Stomach smooth muscle (tissue), 2 donors: ENCODE measurements at regions not wholly inside any gene's neighbourhood (a gene's known extent, or its start where the extent isn't known, plus 50 kb on each side); places are given as distances from the start of the nearest gene placed in this dataset.

Experiments used
- H3K27ac ChIP-seq: one replicate; pipeline ENCODE4 v1.7.0; 2013; ENCODE audit warnings: mild to moderate bottlenecking, low read length, inconsistent platforms
- H3K27me3 ChIP-seq, 2 donors: one replicate each; pipeline ENCODE4 v1.7.0; 2013; ENCODE audit warnings: low read length in 2 of 2; ENCODE audit not compliant: insufficient read depth in 2 of 2, control insufficient read depth in 1 of 2
- H3K36me3 ChIP-seq, 2 donors: one replicate each; pipeline ENCODE4 v1.7.0; 2013; ENCODE audit warnings: low read length in 2 of 2; ENCODE audit not compliant: control insufficient read depth in 2 of 2, insufficient read depth in 2 of 2
- H3K4me1 ChIP-seq: one replicate; pipeline ENCODE4 v1.7.0; 2013; ENCODE audit warnings: low read length; ENCODE audit not compliant: control insufficient read depth, insufficient read depth
- H3K4me3 ChIP-seq, 2 donors: one replicate each; pipeline ENCODE4 v1.7.0; 2013; ENCODE audit warnings: low read length in 2 of 2
- H3K9ac ChIP-seq, 2 donors: one replicate each; pipeline ENCODE4 v1.7.0; 2013; ENCODE audit warnings: low read length in 2 of 2, mild to moderate bottlenecking in 1 of 2
- H3K9me3 ChIP-seq, 2 donors: one replicate each; pipeline ENCODE4 v1.7.0; 2013; ENCODE audit warnings: low read length in 2 of 2; ENCODE audit not compliant: control insufficient read depth in 2 of 2
- donor health status: healthy.
- donor health status: Pancreatic carcinoma.

DNA sequence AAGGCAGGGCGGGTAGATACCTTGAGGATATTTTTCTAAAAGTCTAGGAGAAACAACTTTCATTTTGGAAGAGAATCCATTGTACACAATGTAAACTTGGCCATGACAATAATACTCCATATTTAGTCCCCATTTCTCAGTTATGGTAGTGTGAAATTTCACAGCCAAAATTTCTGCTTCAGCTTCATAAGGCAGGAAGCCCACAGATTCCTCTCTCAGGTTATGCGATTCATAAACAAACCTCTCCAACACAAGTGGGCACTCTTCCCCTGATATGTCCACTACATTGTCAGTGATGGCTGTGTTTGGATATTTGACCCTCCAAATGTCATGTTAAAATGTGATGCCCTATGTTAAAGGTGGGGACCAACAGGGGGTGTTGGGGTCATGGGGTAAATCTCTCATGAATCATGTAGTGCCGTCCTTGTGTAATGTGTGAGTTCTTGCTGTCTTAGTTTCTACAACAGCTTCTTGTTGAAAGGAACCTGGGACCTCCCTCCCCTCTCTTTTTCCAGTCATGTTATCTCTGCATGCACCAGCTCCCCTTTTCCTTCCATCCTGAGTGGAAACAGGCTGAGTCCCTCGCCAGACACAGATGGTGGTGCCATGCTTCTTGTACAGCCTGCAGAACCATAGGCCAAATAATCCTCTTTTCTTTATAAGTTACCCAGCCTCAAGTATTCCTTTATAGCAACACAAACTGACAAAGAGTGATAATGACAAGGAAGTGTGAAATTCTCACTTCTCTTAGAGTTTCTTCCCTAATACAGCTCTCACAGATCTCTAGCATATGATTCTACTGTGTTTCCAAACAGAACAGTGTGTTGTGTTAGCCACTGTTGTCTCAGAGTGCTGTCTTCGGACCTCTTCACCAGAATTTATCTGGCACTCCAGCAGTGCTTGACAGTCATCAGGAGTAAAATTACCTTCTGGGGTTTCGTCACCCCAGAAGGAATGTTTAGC lies 598.4 kb upstream of the GNPDA2 start:
- H3K9me3 ChIP-seq, result no peaks in the 10 kb centered on the region
- H3K4me1 ChIP-seq, result no peaks in the 10 kb centered on the region
- H3K27ac ChIP-seq, result no peak overlapping the region
- H3K9ac ChIP-seq, result no peak overlapping the region
- H3K27me3 ChIP-seq, result no peaks in the 10 kb centered on the region
- no peaks in the 10 kb centered on the region for H3K36me3 ChIP-seq
- no peak overlapping the region for H3K4me3 ChIP-seq

DNA sequence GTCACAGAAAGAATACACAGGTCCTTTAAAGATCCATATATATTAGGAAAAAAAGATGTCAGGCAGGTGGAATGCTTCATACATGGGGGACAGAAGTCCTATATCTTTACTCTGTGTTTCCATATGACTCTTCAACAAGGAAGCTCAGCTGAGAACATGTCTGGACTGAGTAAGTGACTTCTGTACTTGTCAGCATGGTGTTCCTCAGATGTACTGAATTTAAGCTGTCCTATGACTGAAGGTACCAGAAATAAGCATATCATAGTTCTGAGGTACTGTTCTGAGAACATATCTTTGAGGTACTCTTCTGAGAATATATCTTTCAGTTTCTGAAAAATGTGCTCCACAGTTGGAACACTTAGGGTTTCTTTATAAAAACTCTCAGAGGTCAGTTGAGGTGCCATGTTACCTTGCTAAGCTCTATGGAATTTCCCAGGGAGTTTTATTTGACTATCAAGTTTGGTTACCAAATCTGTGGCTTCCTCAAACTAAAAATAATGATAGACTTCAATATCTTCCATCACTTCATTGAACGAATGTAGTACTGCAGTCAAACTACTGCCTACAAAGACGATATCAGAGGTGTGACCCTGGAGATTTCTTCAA lies 597.2 kb upstream of the GNPDA2 start:
- no peak overlapping the region for H3K4me3 ChIP-seq
- H3K36me3 ChIP-seq, result no peaks in the 10 kb centered on the region
- H3K9me3 ChIP-seq, result no peaks in the 10 kb centered on the region
- H3K9ac ChIP-seq, result no peak overlapping the region
- no peaks in the 10 kb centered on the region for H3K4me1 ChIP-seq
- no peak overlapping the region for H3K27ac ChIP-seq
- H3K27me3 ChIP-seq, result no peaks in the 10 kb centered on the region

DNA sequence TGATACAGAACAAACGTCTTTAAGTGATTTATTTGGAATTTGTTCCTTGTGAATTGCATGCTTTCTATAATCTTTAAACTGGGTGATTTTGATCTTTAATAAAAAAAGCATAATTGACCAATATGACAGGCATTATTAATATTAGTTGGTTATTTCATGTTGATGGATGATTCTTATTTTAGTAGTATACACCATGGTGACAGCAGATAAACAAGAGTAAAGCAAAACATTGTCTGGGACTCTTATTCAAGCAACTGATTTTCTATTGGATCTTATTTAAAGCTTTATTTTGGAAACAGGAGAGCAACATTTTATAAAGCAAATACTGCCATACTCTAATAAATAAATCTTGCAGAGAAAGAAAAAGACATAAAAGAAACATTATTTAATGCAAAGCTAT lies 591.4 kb upstream of the GNPDA2 start:
- no peaks in the 10 kb centered on the region for H3K27me3 ChIP-seq
- H3K9ac ChIP-seq, result no peak overlapping the region
- no peaks in the 10 kb centered on the region for H3K36me3 ChIP-seq
- H3K27ac ChIP-seq, result no peak overlapping the region
- no peaks in the 10 kb centered on the region for H3K9me3 ChIP-seq
- H3K4me1 ChIP-seq, result no peaks in the 10 kb centered on the region
- H3K4me3 ChIP-seq, result no peak overlapping the region

DNA sequence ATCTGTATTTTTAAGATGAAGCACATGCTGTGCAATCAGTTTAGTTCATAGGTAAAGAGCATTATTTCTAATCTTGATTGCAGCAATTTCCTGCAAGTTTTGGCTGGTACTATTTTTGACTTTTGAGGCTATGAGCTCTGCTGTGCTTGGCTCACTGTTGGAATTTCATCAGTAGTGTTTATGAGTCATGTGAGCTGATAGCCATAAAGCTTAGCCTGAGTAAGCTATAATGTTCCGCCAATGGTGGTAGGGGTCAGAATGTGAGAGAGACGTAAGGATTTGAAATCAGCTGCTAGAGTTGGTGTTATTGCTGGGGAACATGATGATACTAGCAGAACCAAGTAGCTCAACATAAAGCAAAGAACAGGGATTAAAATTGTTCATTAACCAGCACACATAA lies 590.9 kb upstream of the GNPDA2 start:
- no peak overlapping the region for H3K4me3 ChIP-seq
- H3K27ac ChIP-seq, result no peak overlapping the region
- H3K9me3 ChIP-seq, result no peaks in the 10 kb centered on the region
- H3K4me1 ChIP-seq, result no peaks in the 10 kb centered on the region
- H3K36me3 ChIP-seq, result no peaks in the 10 kb centered on the region
- H3K9ac ChIP-seq, result no peak overlapping the region
- H3K27me3 ChIP-seq, result no peaks in the 10 kb centered on the region

DNA sequence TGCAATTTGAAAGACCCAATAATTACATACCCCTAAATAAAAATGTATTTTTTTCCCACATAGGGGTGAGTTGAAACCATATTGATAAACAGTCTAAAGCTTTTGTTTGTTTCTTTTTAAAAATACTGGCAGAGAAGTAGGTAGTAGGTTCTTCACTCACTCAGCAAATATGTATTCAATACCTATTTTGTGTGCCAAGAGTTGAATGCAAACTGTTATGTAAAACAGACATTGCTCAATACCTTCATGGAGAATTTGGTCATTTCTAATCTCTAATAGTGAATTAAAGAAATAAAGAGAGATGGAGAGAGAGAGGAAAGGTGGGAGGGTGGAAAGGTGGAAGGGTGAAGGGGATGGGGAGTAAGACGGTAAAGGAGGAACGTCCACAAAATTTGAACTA lies 589.9 kb upstream of the GNPDA2 start:
- H3K9ac ChIP-seq, result no peak overlapping the region
- no peak overlapping the region for H3K4me3 ChIP-seq
- H3K9me3 ChIP-seq, result no peaks in the 10 kb centered on the region
- H3K27me3 ChIP-seq, result no peaks in the 10 kb centered on the region
- no peak overlapping the region for H3K27ac ChIP-seq
- no peaks in the 10 kb centered on the region for H3K4me1 ChIP-seq
- no peaks in the 10 kb centered on the region for H3K36me3 ChIP-seq

DNA sequence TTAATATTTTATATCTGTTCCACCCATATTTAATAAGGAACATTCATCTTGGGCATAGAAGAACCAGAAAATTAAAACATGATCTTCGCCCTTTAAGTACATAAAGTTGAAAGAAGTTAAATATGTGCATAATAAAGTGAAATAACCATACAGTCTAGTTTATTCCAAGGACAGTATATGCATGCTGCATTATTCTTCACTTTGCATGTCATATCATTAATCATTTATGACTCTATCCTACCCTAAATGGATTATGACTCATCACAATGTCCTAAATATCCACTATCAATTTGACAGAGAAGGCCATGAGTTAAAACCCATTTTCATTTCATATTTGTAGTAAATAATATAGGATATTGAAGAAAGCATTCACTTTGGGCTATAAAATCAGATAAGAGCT lies 576.5 kb upstream of the GNPDA2 start:
- no peak overlapping the region for H3K4me3 ChIP-seq
- no peaks in the 10 kb centered on the region for H3K36me3 ChIP-seq

DNA sequence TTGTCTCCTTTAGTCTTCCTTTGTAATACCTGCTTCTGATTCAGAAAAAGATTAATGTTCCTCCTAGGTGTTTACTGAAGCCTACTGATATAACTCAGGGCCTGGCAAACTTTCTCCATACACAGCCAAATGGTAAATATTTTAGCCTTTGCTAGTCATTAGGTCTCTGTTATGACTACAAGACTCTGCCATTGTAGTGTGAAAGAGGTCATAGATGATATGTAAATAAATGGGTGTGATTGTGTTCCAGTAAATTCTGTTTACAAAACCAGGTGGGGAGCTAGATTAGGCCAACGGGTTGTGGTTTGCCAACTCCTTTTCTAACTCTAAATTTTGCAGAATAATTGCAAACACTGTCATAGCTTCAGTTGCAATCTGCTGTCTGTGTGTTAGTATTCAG lies 568.1 kb upstream of the GNPDA2 start:
- no peak overlapping the region for H3K9ac ChIP-seq
- H3K9me3 ChIP-seq, result no peaks in the 10 kb centered on the region
- no peaks in the 10 kb centered on the region for H3K36me3 ChIP-seq
- H3K27me3 ChIP-seq, result no peaks in the 10 kb centered on the region
- no peak overlapping the region for H3K4me3 ChIP-seq
- no peaks in the 10 kb centered on the region for H3K4me1 ChIP-seq
- H3K27ac ChIP-seq, result no peak overlapping the region

More for the DNA sequence above, 576.5 kb upstream of the GNPDA2 start:
- no peak overlapping the region for H3K27ac ChIP-seq
- H3K9me3 ChIP-seq, result no peaks in the 10 kb centered on the region
- no peaks in the 10 kb centered on the region for H3K27me3 ChIP-seq
- H3K4me1 ChIP-seq, result no peaks in the 10 kb centered on the region
- H3K9ac ChIP-seq, result no peak overlapping the region

DNA sequence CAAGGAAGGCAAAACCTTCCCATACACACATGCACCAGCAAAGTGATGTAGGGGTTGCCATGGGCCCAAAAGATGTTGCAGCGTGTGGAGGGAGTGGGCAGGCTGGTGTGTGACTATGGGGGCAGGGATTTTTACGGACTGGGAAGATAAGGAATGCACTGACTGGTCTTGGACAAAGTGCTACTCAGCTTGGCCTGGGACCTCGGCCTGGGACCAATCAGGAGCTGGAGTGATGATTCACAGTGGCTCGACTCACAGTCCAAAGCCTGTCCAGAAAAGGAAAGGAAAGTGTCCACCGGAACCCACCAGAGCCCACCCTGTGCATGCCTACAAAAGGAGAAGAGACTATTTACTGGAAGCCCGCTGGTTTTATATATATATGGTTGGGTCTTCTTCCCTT lies 567.0 kb upstream of the GNPDA2 start:
- H3K9me3 ChIP-seq, result no peaks in the 10 kb centered on the region
- H3K4me1 ChIP-seq, result no peaks in the 10 kb centered on the region
- H3K36me3 ChIP-seq, result no peaks in the 10 kb centered on the region
- no peaks in the 10 kb centered on the region for H3K27me3 ChIP-seq
- H3K4me3 ChIP-seq, result no peak overlapping the region
- H3K27ac ChIP-seq, result no peak overlapping the region
- H3K9ac ChIP-seq, result no peak overlapping the region

DNA sequence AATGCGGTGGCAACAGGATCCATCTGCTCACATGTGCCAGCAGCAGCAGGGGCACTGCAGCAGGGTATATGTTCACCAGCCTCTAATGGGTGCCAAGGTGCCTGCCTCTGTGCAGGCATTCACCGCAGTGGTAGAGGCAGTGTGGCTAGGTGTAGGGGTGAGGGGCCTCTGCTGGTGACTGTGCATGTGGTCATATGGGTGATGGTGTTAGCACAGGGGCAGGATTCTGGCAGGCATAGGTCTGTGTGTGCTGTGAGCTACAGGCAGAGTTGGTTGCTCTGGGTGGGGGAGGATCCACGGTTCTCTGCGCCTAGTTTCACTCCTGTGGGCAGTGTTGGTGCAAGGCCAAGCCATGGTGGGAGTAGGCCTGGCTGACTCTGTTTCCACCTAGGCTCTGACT lies 566.5 kb upstream of the GNPDA2 start:
- no peaks in the 10 kb centered on the region for H3K9me3 ChIP-seq
- no peaks in the 10 kb centered on the region for H3K36me3 ChIP-seq
- H3K27ac ChIP-seq, result no peak overlapping the region
- no peaks in the 10 kb centered on the region for H3K4me1 ChIP-seq
- H3K27me3 ChIP-seq, result no peaks in the 10 kb centered on the region
- no peak overlapping the region for H3K4me3 ChIP-seq
- H3K9ac ChIP-seq, result no peak overlapping the region

DNA sequence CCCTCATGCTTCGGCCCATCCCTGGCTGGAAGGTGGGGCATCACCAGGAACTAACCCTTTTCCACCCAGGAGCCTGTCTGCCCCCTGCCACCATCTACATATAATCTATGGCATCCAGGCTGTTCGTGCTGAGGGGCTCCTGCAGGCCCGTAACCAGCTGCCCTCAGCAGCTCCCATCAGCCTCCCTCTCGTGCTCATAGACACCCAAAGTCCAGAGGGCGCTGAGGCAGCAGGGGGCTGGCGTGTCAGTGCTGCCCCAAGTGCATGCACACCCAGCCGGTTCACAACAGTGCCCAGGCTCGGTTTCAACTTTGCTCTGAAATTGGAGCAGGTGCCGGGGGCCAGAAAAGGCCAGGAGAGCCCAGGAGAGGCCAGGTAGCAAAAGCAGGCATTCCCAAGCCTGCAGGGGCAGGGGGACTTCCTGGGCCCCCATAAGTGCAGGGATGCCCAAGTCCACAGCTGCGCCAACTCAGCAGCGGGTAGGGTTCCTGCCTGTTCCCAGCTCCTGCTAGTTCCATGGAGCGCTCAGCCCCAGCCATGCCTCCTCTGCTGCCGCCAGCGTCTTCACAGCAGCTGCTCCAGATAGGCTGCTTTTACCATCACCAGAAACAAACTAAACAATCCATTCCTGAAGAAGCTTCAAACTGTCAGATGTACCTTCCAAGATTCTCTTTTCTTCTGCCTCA lies 558.2 kb upstream of the GNPDA2 start:
- Histone ChIP-seq H3K9me3 (no peaks in the 10 kb centered on the region), H3K9ac (no peak overlapping the region), H3K27me3 (no peaks in the 10 kb centered on the region), H3K36me3 (no peaks in the 10 kb centered on the region), H3K4me1 (no peaks in the 10 kb centered on the region), H3K4me3 (no peak overlapping the region), H3K27ac (no peak overlapping the region)
